Peyer's patch (tissue), 4 donors: ENCODE measurements at regions not wholly inside any gene's neighbourhood (a gene's known extent, or its start where the extent isn't known, plus 50 kb on each side); places are given as distances from the start of the nearest gene placed in this dataset.

Source experiments
- CTCF ChIP-seq, 6 experiments: fragments of 450-650 bp in 4 of 6; fragments of 200-600 bp in 2 of 6; sonication (generic) in 1 of 6; IDR thresholded peaks; one replicate each; pipeline ENCODE4 v1.5.1; 2017 to 2019; ENCODE audit warnings: antibody characterized with exemption in 6 of 6, mild to moderate bottlenecking in 3 of 6, moderate library complexity in 1 of 6
- POLR2A ChIP-seq, 2 donors: fragments of 450-650 bp; IDR thresholded peaks; one replicate each; pipeline ENCODE4 v1.5.1; 2017; ENCODE audit warnings: antibody characterized with exemption in 2 of 2, mild to moderate bottlenecking in 2 of 2, moderate library complexity in 2 of 2

- TF ChIP-seq CTCF (IDR thresholded peaks at IDR 0.05) (no peak), POLR2A (IDR thresholded peaks at IDR 0.05) (no peak)
These were observed 1328.6 kb upstream of the SLC39A10 start for GRCh38 chr2:194328456-194328855.
